ENCODE measurements at regions not wholly inside any gene's neighbourhood (a gene's known extent, or its start where the extent isn't known, plus 50 kb on each side); places are given as distances from the start of the nearest gene placed in this dataset.
A peak's percentile ranks its signal among the peaks of the same experiment; 100 is the strongest.

DNA sequence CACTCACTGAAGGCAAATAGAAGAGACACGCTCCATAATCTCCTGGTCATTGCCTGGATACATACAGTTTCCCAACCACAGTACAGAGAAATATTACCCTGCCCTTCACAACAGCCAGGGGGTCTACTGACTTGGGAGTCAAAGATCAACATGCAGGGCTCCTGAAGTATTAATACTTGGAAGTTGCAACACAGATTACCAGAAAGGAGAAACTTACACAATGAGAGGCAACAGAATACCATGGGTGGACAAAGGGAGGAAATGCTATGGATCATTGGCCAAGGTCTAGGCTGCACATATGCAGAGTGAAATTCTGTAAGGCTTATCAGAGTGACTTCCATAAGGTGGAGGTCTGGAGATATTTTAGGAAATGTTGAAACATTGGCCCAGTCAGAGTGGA lies 267.9 kb upstream of the FAT3 start:
- DNase-seq (ENCODE audit: low spot score): no peak

DNA sequence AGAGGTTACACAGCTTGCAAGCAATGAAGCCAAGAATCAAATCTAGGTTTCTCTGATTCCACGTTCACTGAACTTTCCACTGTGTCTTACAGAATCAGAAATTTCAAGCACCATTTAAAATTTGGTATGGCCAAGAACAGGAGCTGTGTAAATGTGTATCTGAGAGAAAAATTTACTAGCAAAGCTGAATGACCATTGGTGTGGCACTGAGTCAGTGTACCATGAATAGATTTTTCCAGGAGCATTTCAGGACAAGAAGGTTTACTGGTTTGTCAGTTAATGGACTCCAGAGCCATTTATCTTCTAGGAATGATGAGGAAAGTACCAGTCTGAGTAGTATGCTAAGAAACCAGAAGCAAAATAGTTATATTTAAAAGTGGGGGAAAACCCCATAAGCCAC lies 269.4 kb upstream of the FAT3 start:
- DNase-seq (ENCODE audit: low spot score): no peak

DNA sequence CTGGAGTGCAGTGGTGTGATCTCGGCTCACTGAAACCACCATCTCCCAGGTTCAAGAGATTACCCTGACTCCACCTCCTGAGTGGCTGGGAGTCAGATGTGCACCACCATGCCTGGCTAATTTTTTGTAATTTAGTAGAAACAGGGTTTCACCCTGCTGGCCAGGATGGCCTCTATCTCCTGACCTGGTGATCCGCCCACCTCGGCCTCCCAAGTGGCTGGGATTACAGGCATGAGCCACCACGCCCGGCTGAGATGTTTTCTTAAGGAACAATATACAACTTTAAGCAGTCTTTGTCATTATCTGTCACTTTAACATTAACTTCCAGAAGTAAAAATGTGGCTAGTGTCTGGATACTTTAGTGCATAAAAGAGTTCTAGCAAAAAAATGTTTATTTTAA lies 272.6 kb upstream of the FAT3 start:
- no peak for DNase-seq (ENCODE audit: low spot score)

DNA sequence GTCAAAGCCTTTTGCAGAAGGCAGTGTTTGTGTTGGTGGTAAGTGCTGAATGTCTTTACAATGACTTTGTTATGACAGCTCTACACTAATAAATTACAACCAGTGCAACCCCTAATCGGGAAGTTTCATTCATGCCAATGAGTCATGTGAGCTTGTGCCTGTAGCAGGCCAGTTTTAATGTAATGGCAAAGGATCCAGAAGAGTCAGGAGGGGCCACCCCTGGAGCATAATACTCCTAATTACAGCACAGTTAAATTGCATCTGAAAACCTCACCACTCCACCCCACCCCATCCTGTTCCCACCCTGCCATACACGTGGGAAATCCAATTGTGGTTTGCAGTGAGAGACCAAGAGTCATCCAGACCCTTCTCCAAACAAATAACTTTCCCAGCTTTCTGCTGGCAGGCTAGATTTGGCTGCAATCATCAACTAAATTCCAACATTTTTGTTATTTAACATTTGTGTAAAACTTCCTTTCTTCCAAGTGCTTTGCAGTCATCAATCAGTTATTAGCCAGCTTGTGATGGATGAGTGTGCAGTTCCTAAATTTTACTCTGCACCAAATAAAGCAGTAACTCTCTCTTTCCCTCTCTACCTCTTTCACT lies 277.3 kb upstream of the FAT3 start:
- peak; percentile 67 for DNase-seq (ENCODE audit: low spot score)

DNA sequence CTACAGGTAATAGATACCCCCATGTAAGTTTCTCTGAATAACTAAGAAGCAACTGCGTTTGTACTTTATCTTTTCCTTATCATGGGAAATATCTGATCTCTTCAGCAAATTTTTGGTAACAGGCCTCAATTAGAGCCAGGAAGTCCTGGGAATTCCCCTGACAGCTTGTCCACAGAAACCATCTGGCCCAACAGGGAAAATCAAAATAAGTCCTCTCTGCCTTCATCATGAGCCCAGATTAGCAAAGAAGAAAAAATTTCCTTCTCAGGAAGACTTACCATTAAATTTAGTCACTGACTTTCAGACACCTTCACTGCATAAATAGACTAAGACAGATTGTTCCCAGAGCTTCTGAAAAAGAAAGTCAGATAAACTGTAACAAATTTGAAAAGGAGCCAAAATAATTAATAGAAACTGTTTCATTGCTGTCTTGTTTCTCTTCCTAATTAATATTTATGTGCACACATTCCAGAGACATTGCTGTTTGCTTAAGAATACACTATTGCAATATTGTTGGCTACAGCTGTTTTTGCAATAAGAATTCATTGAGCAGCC lies 278.1 kb upstream of the FAT3 start:
- DNase-seq (ENCODE audit: low spot score): no peak

DNA sequence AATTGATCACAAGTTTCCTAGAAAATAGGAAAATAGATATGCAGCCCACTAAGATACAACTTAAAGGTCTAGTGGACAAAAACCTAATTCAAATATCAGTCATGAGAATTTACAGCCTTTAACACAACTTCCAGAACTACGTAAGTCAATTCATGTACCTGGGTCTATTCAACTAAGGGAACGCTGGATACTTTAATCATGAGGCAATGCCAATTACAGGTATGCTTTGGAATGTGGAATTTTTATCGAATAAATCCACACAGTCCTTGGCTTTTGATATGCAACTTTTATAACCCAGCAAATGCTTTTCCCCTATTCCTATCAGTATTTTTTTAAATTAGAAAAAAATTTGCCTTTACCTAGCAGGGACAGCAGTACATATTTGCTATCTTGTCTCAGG lies 289.5 kb upstream of the FAT3 start:
- DNase-seq (ENCODE audit: low spot score): no peak

DNA sequence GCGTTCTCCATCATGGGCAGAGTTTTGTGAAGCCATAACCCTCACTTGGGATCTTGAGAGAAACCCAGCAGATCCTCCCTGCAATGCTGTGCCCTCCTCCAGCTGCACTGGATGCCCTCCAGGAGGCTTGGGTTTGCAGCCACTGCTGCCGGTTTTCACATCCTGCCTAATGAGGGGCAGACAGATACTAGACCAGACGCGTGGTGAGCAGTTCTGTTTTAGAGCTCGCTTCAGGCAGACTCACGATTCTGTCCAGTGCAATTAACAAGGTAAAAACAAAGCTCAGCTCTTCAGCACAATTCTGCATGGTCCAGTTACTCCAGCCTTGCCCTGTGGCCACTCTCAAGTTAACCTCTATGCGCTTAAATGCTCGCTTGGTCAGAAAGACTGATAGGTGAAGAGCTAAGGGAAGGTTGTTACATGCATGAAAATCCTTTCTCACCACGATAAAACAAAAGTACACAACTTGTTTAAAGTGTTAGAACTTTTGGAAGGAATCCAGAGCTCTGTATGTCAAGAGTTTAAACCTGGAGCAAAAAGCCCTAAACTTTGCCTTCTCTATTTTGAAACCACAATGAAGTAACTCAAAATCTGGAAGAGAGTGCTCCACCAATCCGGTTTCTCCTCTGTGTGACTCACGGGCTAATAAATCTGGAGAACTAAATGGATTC lies 292.3 kb upstream of the FAT3 start:
- DNase-seq (ENCODE audit: low spot score): peak; percentile 57

DNA sequence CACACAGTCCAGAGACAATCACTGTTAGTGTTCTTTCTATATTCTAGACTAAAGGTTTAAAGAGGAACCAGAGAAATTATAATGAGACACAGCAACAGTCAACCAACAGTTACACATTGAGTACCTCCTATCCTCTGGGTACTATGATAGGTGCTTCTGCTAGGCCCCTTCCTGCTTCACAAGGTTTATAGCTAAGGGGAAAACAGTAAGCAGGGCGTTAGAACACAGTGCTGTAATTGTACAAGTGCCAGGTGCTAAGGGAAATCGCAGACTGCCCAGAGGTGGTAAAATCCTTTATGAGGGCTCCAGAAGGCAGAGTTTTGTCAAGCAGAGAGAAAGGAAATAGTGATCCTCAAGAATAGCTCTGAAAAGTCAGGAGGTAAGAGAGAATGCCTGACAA lies 297.2 kb upstream of the FAT3 start:
- DNase-seq (ENCODE audit: low spot score): no peak

DNA sequence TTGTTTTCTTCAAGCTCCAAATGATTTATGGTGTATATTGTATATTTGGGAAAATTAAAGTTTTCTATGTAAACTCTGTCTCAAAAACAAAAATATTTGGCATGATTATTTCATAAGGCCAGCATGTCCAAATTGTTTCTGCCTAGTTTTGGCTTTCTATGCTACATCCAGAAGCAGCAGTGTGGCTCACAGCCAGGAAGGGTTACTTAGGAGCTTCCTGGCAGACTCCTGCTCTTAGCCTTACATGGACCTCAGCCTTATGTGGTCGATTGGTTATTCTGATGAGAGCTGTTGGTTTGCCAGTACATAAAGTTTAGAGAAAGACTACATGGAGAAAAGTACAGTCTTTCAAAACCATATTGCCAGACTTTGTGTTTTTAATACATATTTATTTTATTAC lies 297.7 kb upstream of the FAT3 start:
- no peak for DNase-seq (ENCODE audit: low spot score)

DNA sequence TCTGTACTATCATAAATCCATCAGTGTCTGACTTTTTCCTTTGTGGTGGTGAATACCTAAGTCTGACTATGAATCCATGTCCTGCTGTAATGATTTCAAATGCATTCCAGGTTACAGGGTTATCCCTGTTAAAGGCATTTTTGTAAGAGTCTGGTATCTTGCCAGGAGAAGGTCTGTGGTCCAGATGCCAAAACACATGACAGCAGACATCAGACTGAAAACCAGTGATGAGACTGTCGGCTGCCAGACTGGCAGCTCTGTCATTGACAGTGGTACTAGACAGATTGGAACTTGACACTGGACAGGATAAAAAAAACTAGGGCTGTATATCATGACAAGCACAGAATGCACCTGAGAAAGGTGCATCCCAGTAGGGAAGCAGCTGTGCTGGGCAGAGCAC lies 301.8 kb upstream of the FAT3 start:
- DNase-seq (ENCODE audit: low spot score): no peak

DNA sequence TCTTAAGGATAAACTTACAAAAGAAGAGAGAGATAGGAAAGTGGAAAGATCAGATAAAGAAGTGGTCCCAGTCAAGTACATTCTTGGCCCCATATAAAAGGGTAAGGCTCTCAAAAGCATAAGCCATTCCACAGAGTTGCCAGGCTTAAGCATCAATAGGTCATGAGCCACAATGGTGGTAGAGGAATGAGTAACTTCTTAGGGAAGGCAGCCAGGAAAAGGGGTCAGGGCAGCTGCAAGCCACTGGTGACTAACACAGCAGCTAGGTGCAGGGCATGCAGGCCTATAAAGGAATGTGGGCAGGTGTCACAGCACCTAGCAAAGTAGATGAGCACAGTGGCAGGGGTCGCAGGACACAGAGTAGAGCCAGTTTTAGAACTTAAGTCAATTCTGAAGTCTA lies 302.6 kb upstream of the FAT3 start:
- no peak for DNase-seq (ENCODE audit: low spot score)

DNA sequence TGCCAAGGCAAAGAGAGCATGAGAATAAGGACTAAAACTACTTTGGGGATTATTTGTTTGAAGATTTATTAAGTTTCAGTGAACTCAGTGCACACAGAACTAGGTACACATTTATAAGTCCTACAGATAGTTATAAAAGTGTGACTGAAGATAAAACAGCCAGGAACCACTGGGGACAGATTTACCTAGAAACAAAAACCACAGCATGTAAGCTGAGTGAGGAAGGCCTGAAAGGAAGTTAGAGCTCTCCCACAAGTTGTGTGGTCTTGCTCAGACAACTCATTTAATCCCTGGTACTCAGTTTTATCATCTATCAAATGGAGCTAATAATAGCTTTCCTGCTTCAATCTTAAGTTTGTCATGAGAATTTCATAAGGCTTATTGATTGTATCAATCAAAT lies 311.2 kb upstream of the FAT3 start:
- DNase-seq (ENCODE audit: low spot score): no peak

DNA sequence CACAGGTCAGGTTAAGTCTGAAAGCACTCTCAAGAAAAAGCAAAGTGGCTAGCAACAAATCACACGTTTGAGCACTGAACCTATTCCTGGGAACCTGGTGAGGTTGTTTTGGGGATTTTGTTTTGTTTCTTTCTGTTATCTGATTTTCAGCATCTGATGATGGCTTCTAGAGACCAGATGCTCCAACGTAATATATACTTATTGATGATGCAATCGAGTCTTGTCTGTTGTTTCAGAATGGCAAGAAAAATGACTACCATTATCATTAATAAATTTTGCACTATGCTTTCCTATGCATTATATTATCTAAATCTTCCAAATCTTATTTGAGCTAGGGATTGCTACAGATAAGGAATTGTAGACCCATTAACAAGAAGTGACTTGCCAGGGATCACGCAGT lies 312.3 kb upstream of the FAT3 start:
- no peak for DNase-seq (ENCODE audit: low spot score)

DNA sequence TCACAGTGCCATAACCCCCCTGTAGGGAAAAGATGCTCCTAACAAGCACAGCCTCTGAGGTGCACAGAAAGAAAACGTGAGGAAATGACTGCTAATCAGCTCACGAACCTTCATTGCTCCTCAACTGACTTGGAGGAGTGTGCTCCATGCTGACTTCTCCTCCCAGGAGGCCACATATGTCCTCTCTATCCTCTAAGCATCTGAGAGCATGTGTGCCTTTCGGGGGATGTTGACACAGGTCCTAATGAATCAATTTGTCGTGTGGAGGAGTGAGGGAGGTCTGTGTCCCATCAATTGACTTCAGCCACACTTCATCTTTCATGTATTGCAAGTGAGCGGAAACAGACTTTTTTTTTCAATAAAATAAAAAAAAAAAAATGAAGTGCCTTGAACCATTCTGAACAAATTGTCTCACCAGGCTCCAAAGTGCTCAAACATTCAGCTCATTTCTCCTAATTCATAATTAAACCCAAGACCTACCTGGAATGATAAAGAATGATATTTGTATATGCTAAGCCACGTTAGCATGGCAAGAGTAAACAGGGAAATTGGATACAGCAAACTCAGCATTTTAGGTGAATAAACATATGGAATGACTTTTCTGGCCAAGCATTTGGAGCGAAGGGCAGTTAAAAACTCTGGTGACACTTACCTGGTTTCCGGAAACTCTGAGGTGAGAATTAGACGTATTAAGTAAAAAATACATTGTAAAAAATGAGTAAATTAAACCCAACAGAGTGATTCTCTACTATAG lies 317.6 kb upstream of the FAT3 start:
- no peak for DNase-seq (ENCODE audit: low spot score)

DNA sequence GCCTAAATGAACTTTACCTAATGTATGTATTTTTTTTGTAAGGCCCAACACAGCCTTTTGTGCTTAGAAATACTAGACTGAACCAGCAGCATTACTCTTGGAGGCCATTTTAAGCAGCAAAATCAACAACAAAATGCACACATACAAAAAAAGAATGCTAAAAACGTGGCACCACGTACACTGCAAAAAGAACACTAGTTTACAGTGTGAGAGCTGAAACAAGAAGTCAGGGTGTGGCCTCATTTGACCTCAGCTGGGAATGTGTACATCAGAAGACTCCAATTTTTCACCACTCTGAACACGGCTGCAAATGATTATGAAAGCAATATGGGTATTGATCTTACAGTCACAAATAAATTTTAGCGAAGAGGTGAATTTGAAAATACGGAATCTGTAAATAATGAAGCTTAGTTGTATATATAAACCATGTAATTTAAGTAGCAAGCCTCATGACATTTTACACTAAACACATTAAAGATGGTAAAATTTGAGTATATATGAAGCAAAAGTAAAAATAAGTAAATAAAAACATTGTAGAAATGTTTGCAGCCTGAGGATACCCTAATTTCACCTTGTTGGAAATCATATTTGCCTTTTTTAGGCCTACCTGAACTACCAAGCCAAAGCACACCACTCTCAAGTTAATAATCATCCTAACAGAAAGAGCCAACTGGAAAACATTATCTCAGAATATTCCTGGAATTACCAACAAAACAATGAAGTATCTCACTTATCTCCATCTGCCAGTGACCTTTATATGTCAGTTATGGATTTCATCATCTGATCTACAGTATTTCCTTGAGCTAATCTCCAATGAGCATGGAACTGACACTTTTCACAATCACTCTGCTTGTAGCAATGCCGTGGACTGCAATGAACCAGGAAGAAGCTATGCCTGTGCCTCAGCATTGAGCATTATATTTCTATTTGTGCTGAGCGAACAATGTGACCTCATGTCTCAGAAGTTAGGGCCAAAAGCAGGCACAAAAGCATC lies 319.5 kb upstream of the FAT3 start:
- DNase-seq (ENCODE audit: low spot score): no peak

DNA sequence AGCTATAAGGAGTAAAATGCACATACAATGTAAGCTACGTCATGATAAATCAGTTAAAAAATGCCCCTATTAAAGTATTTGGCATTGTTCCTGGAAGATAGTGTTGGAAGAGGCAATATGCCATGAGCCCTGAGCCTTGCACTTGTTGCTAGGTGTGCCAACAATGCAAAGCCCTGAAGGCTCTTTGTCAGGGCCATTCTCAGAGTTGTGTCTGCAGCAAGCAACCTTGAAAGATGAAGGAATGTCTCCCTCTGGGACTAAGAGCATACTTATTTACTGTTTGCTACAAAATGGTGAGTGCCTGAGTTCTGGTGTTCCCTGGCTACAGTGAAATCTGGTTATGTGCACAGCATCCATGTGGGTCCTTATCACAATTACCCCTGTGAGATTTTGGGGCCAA lies 322.3 kb upstream of the FAT3 start:
- no peak for DNase-seq (ENCODE audit: low spot score)

DNA sequence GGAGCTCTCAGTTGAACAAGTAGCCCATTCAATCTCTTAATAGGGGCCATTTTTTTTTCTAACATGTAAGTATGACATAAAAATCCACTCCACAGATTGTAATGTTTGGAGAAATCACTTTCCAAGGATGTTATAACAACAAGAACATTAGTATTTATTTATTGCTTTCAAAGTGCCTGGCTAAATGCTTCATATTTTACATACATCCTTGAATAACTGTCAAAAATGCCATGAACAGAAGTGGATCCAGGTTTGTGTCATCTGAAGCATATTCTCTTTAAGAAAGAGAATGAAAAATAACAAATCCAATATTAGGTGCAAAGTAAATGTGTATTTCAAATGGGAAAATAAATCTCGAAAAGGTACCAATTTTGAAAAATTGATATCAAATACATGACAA lies 344.0 kb upstream of the FAT3 start:
- no peak for DNase-seq (ENCODE audit: low spot score)

DNA sequence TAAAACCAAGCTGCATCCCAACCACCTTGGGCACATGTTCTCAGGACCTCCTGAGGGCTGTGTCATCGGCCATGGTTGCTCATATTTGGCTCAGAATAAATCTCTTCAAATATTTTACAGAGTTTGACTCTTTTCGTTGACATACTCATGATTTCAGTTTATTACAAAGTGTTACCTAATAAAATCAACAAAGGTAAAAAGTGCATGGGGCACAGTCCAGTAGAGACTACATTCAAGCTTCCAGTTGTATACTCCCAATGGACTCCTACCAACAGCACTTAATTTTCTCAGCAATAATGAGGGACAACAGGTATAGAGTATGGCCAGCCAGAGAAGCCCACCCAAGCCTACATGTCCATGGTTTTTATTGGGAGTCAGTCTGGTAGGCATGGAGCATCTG lies 347.9 kb upstream of the FAT3 start:
- DNase-seq (ENCODE audit: low spot score): no peak

DNA sequence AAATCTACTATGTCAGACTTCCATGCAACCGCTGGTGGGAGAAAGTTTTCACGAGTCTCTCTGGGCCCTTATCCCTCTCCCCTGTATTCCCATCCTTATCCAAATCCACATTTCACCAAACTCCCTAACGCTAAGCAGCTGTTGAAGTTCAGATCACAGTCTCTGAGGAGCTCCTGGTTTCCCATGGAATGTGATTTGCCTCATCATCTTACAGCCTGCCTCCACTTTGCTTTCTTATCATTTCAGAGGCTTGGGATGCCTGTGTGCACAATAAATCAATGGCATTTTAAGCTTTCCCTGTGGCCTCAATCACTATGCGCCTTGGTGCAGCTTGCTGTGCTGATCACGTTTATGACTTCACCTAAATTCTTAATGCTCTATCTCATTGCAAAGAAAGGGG lies 352.4 kb upstream of the FAT3 start:
- DNase-seq (ENCODE audit: low spot score): no peak

DNA sequence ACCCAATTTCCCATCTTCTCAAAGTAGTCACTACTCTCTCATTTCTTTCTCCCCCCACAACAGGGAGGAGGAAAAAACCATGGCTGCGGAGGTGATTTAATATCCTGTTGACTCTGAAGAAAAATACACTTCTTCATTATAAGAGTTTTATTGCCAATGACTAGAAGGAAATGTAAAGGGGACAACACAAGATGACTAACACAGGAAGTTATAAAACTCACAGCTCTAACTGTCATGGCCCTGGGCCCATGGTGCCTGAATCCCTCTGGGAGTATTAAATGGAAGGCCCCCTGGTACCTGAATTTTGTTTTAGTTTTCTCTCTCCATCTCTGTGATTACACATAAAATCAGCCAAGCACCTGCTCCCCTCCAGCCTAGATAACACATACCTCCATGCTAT lies 352.8 kb upstream of the FAT3 start:
- no peak for DNase-seq (ENCODE audit: low spot score)

DNA sequence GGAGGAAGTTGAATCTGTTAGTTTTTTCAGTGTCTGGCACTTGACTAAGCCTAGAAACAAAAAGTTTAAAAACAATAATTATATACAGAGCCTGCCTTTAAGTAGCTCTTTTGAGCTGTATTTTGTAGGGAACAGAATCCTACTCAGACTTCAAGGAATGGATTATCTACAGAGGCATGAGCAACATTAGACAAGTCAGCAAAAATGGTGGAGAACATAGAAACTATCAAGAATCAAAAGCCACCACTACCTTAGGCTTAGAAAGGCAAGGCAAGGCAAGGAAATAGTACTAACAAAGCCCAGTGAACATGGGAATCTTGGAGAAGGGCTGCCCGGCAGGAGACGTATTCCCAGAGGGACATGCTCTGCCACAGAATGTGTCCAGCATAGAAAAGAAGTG lies 353.6 kb upstream of the FAT3 start:
- DNase-seq (ENCODE audit: low spot score): no peak

DNA sequence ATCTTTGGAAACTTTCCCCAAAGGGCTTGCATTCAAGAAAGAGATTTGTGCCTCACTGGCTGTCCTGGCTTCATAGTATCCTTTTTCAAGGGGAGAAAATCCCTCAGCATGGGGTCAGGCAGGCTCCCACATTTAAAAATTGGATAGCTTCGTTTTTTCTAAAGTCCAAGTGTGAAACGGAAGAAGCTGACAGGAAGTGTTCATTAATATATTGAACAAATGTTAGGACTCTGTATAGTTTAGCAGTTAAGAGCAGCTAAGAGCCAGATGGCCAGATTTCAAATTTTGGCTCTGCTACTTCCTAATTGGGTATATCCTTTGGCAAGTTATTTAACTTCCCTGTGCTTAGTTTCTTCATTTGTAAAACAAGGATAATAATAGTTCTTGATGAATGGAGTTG lies 354.9 kb upstream of the FAT3 start:
- no peak for DNase-seq (ENCODE audit: low spot score)
